ENCODE measurements at regions not wholly inside any gene's neighbourhood (a gene's known extent, or its start where the extent isn't known, plus 50 kb on each side); places are given as distances from the start of the nearest gene placed in this dataset.

DNA sequence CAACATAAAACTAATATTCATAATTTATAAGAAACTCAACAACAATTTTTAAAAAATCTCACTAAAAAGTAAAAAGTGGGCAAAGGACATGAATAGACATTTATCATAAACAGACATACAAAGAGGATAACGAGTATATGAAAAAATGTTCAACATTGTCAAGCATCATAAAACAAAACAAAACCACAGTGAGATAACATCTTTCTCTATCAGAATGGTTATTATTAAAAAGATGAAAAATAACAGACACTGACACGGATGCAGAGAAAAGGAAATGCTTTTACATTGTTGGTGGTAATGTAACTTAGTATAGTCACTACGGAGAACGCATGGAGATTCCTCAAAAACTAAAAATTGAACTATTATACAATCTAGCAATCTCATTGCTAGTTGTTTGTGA is 813.0 kb downstream of the LUZP2 start:
- no peak for DNase-seq (ENCODE audit: low read depth)
- H3K4me3 ChIP-seq (ENCODE audit: low read length), result no peak overlapping the region
- TF ChIP-seq, protein P1, sequence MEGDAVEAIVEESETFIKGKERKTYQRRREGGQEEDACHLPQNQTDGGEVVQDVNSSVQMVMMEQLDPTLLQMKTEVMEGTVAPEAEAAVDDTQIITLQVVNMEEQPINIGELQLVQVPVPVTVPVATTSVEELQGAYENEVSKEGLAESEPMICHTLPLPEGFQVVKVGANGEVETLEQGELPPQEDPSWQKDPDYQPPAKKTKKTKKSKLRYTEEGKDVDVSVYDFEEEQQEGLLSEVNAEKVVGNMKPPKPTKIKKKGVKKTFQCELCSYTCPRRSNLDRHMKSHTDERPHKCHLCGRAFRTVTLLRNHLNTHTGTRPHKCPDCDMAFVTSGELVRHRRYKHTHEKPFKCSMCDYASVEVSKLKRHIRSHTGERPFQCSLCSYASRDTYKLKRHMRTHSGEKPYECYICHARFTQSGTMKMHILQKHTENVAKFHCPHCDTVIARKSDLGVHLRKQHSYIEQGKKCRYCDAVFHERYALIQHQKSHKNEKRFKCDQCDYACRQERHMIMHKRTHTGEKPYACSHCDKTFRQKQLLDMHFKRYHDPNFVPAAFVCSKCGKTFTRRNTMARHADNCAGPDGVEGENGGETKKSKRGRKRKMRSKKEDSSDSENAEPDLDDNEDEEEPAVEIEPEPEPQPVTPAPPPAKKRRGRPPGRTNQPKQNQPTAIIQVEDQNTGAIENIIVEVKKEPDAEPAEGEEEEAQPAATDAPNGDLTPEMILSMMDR (conservative IDR thresholded peaks at IDR 0.05; ENCODE audit: low read depth, low read length), result no peak

- TF ChIP-seq, protein P1 (conservative IDR thresholded peaks at IDR 0.05; ENCODE audit: low read depth, low read length), result no peak
- no peak for DNase-seq (ENCODE audit: low read depth)
- no peak overlapping the region for H3K4me3 ChIP-seq (ENCODE audit: low read length)
Observed at GRCh38 chr11:25317216-25317615, 820.4 kb downstream of the LUZP2 start.

- DNase-seq (ENCODE audit: low read depth), result no peak
- TF ChIP-seq, protein P1 (conservative IDR thresholded peaks at IDR 0.05; ENCODE audit: low read depth, low read length), result no peak
- H3K4me3 ChIP-seq (ENCODE audit: low read length), result no peak overlapping the region
Observed at GRCh38 chr11:25319127-25319526, 822.3 kb downstream of the LUZP2 start.

DNA sequence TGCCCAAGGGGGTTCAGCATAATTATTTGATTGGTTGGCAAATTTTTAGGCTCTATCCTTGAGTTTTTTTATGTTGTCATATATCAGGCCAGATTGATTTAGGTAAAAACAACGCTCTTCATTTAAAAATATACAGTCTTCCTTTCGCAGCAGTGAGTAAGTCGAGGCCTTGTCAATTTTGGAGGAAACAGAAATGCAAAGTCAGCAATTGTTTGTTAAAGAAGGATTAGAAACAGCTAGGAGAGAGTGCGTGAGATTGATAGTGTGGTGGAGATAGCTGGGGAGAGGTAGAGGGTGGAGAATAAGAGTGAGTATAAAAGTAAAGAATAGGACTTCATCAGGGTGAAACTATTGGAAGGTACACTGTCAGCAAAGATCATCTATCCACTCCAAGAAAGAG is 830.8 kb downstream of the LUZP2 start:
- no peak for DNase-seq (ENCODE audit: low read depth)
- TF ChIP-seq, protein P1 (conservative IDR thresholded peaks at IDR 0.05; ENCODE audit: low read depth, low read length), result no peak
- no peak overlapping the region for H3K4me3 ChIP-seq (ENCODE audit: low read length)

- no peak for DNase-seq (ENCODE audit: low read depth)
- no peak overlapping the region for H3K4me3 ChIP-seq (ENCODE audit: low read length)
- TF ChIP-seq, protein P1 (conservative IDR thresholded peaks at IDR 0.05; ENCODE audit: low read depth, low read length), result no peak
Observed at GRCh38 chr11:25339281-25339680, 842.4 kb downstream of the LUZP2 start.

DNA sequence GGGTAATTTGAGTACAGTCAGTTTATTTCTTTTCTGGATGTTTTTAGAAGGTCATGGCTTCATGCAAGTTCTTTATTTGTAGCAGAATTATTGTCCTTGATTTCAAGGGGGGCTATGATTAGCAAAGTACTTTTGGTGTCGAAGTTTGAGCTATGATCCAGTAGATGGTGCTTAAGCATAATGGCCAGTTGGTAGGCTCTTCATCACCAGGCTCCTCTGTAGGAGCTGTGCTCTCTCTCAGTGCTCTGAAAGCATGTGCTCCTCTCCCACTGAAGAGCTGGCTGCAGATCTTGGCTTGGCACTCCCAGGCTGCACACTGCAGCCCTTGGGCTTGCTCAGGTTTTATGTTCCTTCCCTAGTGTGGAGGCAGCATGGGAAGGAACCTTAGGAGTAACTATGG is 852.7 kb downstream of the LUZP2 start:
- TF ChIP-seq, protein P1 (conservative IDR thresholded peaks at IDR 0.05; ENCODE audit: low read depth, low read length), result no peak
- no peak overlapping the region for H3K4me3 ChIP-seq (ENCODE audit: low read length)
- DNase-seq (ENCODE audit: low read depth), result no peak

- H3K4me3 ChIP-seq (ENCODE audit: low read length), result no peak overlapping the region
- TF ChIP-seq, protein P1 (conservative IDR thresholded peaks at IDR 0.05; ENCODE audit: low read depth, low read length), result no peak
- DNase-seq (ENCODE audit: low read depth), result no peak
Observed at GRCh38 chr11:25350899-25351803, 854.3 kb downstream of the LUZP2 start.

Data from retinal pigment epithelial cell (primary cell).